ENCODE measurements at regions not wholly inside any gene's neighbourhood (a gene's known extent, or its start where the extent isn't known, plus 50 kb on each side); places are given as distances from the start of the nearest gene placed in this dataset.

GRCh38 chr4:52372747-52373146 is 286.4 kb downstream of the USP46 start:
- TF ChIP-seq POLR2A (IDR thresholded peaks at IDR 0.05; ENCODE audit: low read depth, low read length) (no peak), POLR2AphosphoS5 (IDR thresholded peaks at IDR 0.05; ENCODE audit: low read depth, low read length) (no peak)
